GM23338 (cell line): ENCODE measurements at regions not wholly inside any gene's neighbourhood (a gene's known extent, or its start where the extent isn't known, plus 50 kb on each side); places are given as distances from the start of the nearest gene placed in this dataset.
A peak's percentile ranks its signal among the peaks of the same experiment; 100 is the strongest.

Experiments used
- ATAC-seq: fragments of 200-7000 bp; cut with Tn5 transposase; 3 replicates; pipeline ENCODE4 v1.9.1; 2020
- DNase-seq: peaks from one replicate; pipeline ENCODE4 v3.0.0-alpha.2; 2015; ENCODE audit warnings: low spot score
- H2AFZ ChIP-seq: fragments of 200-600 bp; sonication (generic); 2 replicates; pipeline ENCODE4 v1.8.0; 2016; ENCODE audit warnings: antibody characterized with exemption, mild to moderate bottlenecking, moderate library complexity
- H3F3A ChIP-seq: fragments of 200-600 bp; sonication (generic); replicated peaks from 2 replicates; pipeline ENCODE4 v1.8.0; 2017; ENCODE audit warnings: antibody characterized with exemption, mixed run types, low read depth
- H3K27ac ChIP-seq: fragments of 200-600 bp; sonication (generic); 2 replicates; pipeline ENCODE4 v1.6.1; 2016; ENCODE audit warnings: low read depth
- H3K27me3 ChIP-seq: fragments of 200-600 bp; sonication (generic); 2 replicates; pipeline ENCODE4 v1.8.0; 2016; ENCODE audit warnings: mild to moderate bottlenecking, mixed run types, moderate library complexity; ENCODE audit not compliant: insufficient read depth
- H3K36me3 ChIP-seq: fragments of 200-600 bp; sonication (generic); 2 replicates; pipeline ENCODE4 v1.8.0; 2016; ENCODE audit warnings: mild to moderate bottlenecking; ENCODE audit not compliant: insufficient read depth
- H3K4me1 ChIP-seq: fragments of 200-600 bp; sonication (generic); 2 replicates; pipeline ENCODE4 v1.8.0; 2016; ENCODE audit warnings: mild to moderate bottlenecking, moderate library complexity; ENCODE audit not compliant: insufficient read depth
- H3K4me2 ChIP-seq: fragments of 200-600 bp; sonication (generic); 2 replicates; pipeline ENCODE4 v1.7.1; 2017; ENCODE audit warnings: mixed run types
- H3K4me3 ChIP-seq: fragments of 200-600 bp; sonication (generic); 2 replicates; pipeline ENCODE4 v1.6.1; 2016; ENCODE audit warnings: mixed run types
- H3K79me2 ChIP-seq: fragments of 200-600 bp; sonication (generic); replicated peaks from 2 replicates; pipeline ENCODE4 v1.8.0; 2017; ENCODE audit warnings: mild to moderate bottlenecking; ENCODE audit not compliant: insufficient read depth
- H3K9me2 ChIP-seq: fragments of 200-600 bp; sonication (generic); 2 replicates; pipeline ENCODE4 v1.8.0; 2017; ENCODE audit not compliant: insufficient read depth
- H4K20me1 ChIP-seq: fragments of 200-600 bp; sonication (generic); replicated peaks from 2 replicates; pipeline ENCODE4 v1.8.0; 2017; ENCODE audit warnings: mild to moderate bottlenecking; ENCODE audit not compliant: insufficient read depth
- H3K27ac Mint-ChIP-seq: 2 replicates; pipeline ENCODE4 v1.8.0; 2020; ENCODE audit warnings: inconsistent platforms, mild to moderate bottlenecking, moderate library complexity, mixed read lengths
- H3K27me3 Mint-ChIP-seq: 3 replicates; pipeline ENCODE4 v1.8.0; 2022; ENCODE audit warnings: low read depth, mild to moderate bottlenecking, moderate library complexity, mixed read lengths, inconsistent platforms; ENCODE audit not compliant: insufficient read depth, poor library complexity
- H3K36me3 Mint-ChIP-seq: 3 replicates; pipeline ENCODE4 v1.8.0; 2021; ENCODE audit warnings: low read depth, mild to moderate bottlenecking, inconsistent platforms, moderate library complexity, mixed read lengths
- H3K4me1 Mint-ChIP-seq: 3 replicates; pipeline ENCODE4 v1.8.0; 2020; ENCODE audit warnings: mild to moderate bottlenecking, inconsistent platforms, mixed read lengths
- H3K4me3 Mint-ChIP-seq: 3 replicates; pipeline ENCODE4 v1.8.0; 2021; ENCODE audit warnings: moderate library complexity, mild to moderate bottlenecking, inconsistent platforms, mixed read lengths
- H3K9me3 Mint-ChIP-seq: 3 replicates; pipeline ENCODE4 v1.8.0; 2020; ENCODE audit warnings: moderate library complexity, mild to moderate bottlenecking, inconsistent platforms, mixed read lengths
- CREB1 ChIP-seq: fragments of 250-450 bp; sonication (Bioruptor Pico); IDR thresholded peaks from 2 replicates; pipeline ENCODE4 v1.5.0; 2020; ENCODE audit warnings: low read depth, mild to moderate bottlenecking, moderate library complexity
- CTCF ChIP-seq, 2 experiments: fragments of 200-600 bp in 1 of 2; sonication (generic) in 1 of 2; conservative IDR thresholded peaks; 2 replicates each; pipeline versions ENCODE4 v1.5.1 to v1.6.1; 2016 to 2017; ENCODE audit warnings: antibody characterized with exemption in 2 of 2, low read depth in 2 of 2, mild to moderate bottlenecking in 2 of 2, moderate library complexity in 1 of 2
- POLR2AphosphoS5 ChIP-seq: IDR thresholded peaks from 2 replicates; pipeline ENCODE4 v1.6.1; 2016; ENCODE audit warnings: antibody characterized with exemption, low read depth
- REST ChIP-seq: IDR thresholded peaks from one replicate; pipeline ENCODE4 v1.6.1; 2018; ENCODE audit warnings: antibody characterized with exemption; ENCODE audit not compliant: unreplicated experiment
- STAT1 ChIP-seq: IDR thresholded peaks from one replicate; pipeline ENCODE4 v1.6.1; 2016; ENCODE audit warnings: antibody characterized with exemption; ENCODE audit not compliant: unreplicated experiment
- ZNF114 ChIP-seq: fragments of 250-450 bp; sonication (Bioruptor Pico); IDR thresholded peaks from 2 replicates; pipeline ENCODE4 v1.5.0; 2020; ENCODE audit warnings: mild to moderate bottlenecking, moderate library complexity
- ZNF462 ChIP-seq: fragments of 250-450 bp; sonication (Bioruptor Pico); IDR thresholded peaks from 2 replicates; pipeline ENCODE4 v1.5.0; 2020; ENCODE audit warnings: mild to moderate bottlenecking, moderate library complexity

- TF ChIP-seq REST (no peak), STAT1 (no peak), CTCF (conservative IDR thresholded peaks at IDR 0.05; ENCODE audit: low read depth in 2 of 2) (no peak), ZNF114 (CRISPR knock-in tag) (no peak)
These were observed 324.2 kb upstream of the HS6ST1 start (continued) for GRCh38 chr2:128642821-128643220.

- peaks cover 31% of the 10 kb centered on the region for H3K9me2 ChIP-seq
- Mint-ChIP-seq H3K27me3 (peaks cover 39% of the 10 kb centered on the region), H3K9me3 (no peaks in the 10 kb centered on the region; the same call in 1 of the 3 replicates), H3K27ac (no peak overlapping the region; the same call in 1 of the 2 replicates), H3K36me3 (peaks cover 6% of the 10 kb centered on the region; the same call in 2 of the 3 replicates), H3K4me1 (peaks cover 56% of the 10 kb centered on the region), H3K4me3 (no peak overlapping the region)
- TF ChIP-seq CTCF (conservative IDR thresholded peaks at IDR 0.05; ENCODE audit: low read depth in 2 of 2) = 0 out of 4 replicates have a peak, but pooled peaks of 1 of the 2 experiments have one; percentile 5
- no peak for TF ChIP-seq POLR2AphosphoS5
- TF ChIP-seq CREB1 (CRISPR knock-in tag) = no peak
- no peak for TF ChIP-seq ZNF462 (CRISPR knock-in tag)
- no peak for TF ChIP-seq STAT1
- H3F3A ChIP-seq = peaks cover 13% of the 10 kb centered on the region; the same call in 1 of the 2 replicates
- no peaks in the 10 kb centered on the region for H3K36me3 ChIP-seq
- peak overlapping the region; percentile 42; the same call in 1 of the 2 replicates for H3K4me2 ChIP-seq
- H3K4me1 ChIP-seq = peaks cover 37% of the 10 kb centered on the region
- ATAC-seq (no peak), DNase-seq (no peak)
- H4K20me1 ChIP-seq = no peaks in the 10 kb centered on the region
- no peak overlapping the region for H2AFZ ChIP-seq
- peak overlapping the region; percentile 94 for H3K27ac ChIP-seq
- no peaks in the 10 kb centered on the region for H3K79me2 ChIP-seq
- no peak overlapping the region for H3K4me3 ChIP-seq
- H3K27me3 ChIP-seq = no peaks in the 10 kb centered on the region
These were observed 324.8 kb upstream of the HS6ST1 start for GRCh38 chr2:128643221-128644065.
